ENCODE measurements at regions not wholly inside any gene's neighbourhood (a gene's known extent, or its start where the extent isn't known, plus 50 kb on each side); places are given as distances from the start of the nearest gene placed in this dataset.

- no peak for DNase-seq (ENCODE audit: low read depth in 3 of 3)
Measured at GRCh38 chr13:72244788-72245187, 377.8 kb upstream of the DACH1 start.

DNA sequence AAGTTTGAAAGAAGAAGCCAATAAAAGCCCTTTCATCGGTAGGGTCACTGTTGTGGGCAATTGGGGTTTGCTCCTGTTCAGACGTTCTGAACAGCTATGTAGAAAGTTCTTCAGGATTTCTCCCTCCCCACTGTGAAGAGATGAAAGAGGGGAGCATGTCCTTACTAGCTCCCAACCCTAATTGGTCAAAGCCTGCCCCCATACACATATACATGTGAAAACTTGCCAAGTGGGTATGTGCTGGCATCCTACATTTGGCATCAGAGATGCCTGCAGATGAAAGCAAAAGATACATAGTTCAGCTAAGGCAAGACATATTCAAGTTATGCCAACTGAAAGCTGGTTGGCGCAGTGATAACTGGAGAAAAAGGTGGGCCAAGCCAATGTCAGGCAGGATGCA lies 363.1 kb upstream of the DACH1 start:
- no peak for DNase-seq (ENCODE audit: low read depth in 3 of 3)

GRCh38 chr13:72229067-72229466 lies 362.1 kb upstream of the DACH1 start:
- no peak for DNase-seq (ENCODE audit: low read depth in 3 of 3)

DNA sequence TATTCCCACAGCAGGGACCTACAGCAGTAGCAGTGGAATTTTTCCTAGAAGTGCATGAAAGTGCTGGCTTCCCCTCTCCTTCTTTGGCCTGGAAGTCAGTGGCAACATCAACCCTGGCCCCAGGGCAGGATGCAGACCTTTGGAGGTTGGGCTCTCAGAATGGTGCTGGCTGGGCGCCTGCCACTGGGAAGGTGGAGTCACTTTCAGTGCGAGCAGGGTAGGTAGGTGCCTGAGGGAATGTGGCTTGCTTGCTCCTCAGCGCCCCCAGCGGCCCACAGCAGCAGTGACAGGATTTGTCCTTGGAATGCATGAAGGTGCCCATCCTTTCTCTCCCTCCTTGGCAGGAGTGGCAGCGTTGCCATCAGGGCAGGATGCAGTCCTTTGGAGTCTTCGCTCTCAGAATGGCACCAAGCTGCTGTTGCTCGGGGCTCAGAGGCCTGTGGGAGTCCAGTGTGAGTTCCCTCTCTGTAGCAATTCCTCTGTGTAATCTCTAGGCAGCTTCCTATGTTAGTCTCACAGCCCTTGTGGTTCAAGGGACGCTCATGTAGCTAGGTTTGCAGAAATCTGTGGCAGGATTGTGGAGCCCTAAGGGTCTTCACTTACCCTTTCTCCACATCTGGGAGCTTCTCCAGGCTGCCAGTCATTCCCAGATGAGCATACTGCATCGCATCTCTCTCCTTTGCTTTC lies 354.4 kb upstream of the DACH1 start:
- no peak for DNase-seq (ENCODE audit: low read depth in 3 of 3)

DNA sequence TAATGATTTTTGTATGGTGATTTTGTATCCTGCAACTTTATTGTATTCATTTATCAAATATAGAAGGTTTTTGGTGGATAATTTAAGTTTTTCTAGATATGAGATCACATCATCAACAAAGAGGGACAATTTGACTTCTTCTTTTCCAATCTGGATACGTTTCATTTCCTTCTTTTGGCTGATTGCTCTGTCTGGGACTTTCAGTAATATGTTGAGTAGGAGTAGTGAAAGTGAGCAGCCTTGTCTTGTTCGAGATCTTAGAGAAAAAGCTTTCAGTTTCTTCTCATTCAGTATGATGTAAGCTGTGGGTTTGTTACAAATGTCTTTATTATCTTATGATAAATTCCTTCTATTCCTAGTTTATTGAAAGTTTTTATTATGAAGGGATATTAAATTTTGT lies 352.0 kb upstream of the DACH1 start:
- no peak for DNase-seq (ENCODE audit: low read depth in 3 of 3)

- no peak for DNase-seq (ENCODE audit: low read depth in 3 of 3)
Measured at GRCh38 chr13:72217142-72217541, 350.1 kb upstream of the DACH1 start.

DNA sequence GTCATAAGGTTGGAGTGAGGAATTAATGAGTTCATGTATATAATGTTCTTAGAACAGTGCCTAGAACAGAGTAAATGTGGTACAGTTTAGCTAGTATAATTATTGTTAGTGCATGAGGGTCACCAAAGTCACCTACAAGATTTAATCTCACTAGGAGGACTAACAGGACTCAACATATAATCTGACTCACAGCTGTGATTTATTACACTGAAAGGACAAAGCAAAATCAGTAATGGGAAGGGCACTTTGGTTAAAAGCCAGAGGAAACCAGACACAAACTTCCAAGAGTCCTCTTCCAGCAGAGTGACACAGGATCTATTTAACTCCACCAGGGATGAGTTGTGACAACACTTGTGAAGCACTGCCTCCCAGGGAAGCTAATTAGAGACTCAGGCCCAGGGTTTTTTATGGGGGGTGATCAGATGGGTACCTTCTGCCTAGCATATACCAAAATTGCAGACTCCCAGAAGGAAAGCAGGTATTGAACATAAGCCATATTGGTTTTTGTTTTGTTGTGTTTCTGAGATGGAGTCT lies 341.2 kb upstream of the DACH1 start:
- no peak for DNase-seq (ENCODE audit: low read depth in 3 of 3)

GRCh38 chr13:72205773-72206172 lies 338.8 kb upstream of the DACH1 start:
- DNase-seq (ENCODE audit: low read depth in 3 of 3): no peak

GRCh38 chr13:72204291-72204690 lies 337.3 kb upstream of the DACH1 start:
- DNase-seq (ENCODE audit: low read depth in 3 of 3): no peak

DNA sequence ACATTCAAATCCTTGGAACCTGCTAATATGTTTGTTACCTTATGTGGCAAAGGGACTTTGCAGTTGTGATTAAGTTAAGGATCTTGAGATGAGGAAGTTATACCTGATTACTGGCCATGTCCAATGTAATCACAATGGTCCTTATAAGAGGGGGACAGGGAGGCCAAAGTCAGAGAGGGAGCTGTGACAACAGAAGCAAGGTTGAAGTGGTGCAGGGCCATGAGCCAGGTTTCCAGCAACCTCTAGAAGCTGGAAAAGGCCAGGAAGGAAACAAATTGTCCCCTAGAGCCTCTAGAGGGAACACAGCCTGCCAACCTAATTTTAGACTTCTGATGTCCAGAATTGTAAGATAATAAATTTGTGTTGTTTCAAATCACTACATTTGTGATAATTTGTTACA lies 334.7 kb upstream of the DACH1 start:
- DNase-seq (ENCODE audit: low read depth in 3 of 3): no peak

DNA sequence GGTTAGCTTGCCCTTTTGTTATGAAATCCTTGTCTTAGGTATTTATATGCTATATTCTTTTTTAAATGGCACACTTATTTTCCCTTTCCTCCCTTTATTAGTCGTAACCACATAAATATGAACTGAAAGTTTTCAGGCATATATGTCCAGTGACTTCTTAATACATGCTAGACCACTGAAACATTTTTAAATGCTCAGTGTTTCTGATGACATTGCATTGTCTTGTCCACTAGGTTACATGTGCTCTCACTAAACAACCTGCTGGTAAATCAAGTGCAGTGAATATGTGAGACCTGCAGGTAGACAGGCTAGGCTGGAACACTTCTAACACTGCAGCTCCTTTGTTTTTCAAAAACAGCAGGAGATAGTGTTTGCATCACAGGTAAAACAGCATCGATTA lies 332.6 kb upstream of the DACH1 start:
- DNase-seq (ENCODE audit: low read depth in 3 of 3): no peak

DNA sequence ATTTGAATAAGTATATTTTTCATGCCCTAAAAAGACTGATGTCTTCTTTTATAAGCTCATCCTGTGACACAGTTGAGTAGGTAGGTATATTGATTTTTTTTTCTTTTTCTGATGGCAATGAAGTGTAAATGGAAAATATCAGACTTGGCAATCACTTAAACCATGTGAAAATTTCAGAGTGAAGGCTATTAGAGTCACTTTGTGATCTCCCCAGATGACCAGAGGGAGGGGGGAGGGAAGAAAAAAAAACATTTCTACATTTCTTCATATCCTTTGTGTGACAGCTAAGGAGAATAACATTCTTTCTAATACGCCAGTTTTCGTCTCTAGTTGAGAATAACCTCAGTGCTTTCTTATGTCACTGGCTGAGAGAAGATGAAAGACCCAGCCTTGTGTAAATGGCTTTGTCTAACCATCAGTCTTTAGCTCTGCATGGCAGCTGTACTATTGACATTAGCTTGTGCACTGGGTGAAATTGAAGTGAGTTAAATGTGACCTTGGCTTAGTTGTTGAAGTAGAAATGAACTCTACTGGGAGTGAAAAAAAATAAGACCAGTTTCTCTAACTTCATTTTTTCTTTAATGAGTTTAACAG lies 332.1 kb upstream of the DACH1 start:
- no peak for DNase-seq (ENCODE audit: low read depth in 3 of 3)

DNA sequence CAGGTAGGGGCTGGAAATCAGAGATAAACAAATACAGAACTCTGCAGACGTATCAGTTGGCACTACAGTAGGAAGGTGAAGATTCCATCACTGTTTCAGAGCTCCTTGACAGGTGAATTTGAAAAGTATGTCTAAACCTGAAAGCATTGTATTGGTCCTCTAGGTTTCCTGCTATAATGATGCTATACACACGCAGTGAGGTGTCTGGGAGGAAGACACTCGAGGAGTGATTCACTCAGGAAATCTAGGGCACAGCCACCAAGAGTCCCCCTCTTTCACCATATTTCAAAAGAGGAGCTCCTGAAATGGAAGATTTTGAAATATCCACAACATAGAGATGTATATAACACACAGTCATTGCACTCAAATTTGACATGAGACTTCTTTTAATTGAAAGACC lies 331.0 kb upstream of the DACH1 start:
- no peak for DNase-seq (ENCODE audit: low read depth in 3 of 3)

- DNase-seq (ENCODE audit: low read depth in 3 of 3): no peak
Measured at GRCh38 chr13:72195044-72195704, 328.2 kb upstream of the DACH1 start.

GRCh38 chr13:72194523-72194922 lies 327.5 kb upstream of the DACH1 start:
- DNase-seq (ENCODE audit: low read depth in 3 of 3): no peak

DNA sequence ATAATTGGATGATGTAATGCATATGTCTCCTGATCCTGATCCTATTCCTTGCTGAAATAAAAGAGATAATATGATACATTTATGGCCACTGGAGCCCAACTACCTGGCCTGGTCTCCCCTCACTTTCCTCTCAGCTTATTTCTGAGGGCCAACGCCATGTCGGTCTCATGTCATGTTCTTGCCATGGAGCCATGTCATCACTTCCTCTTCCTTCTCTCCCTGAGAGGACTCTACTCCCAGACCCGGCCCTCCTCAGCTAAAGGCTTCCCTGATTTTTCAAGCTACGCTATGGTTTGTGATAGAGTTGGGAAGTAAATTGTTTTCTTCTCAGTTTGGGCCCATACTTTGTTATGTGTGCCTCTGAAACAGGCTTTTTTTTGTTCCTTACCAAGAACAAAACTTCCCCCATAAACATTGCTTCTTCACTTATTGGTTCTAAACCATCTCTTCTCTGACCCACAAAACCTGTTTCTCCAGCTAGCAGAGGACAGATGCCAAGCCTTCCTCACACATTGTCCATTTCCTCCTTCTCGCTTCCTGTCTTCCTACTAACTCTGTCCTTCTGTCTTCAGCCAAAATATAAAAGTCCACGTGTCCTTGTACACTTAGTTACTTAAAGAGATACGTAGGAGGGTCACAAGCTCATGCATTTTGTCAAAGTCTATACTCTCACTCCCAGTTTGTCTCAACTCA lies 319.9 kb upstream of the DACH1 start:
- DNase-seq (ENCODE audit: low read depth in 3 of 3): no peak

GRCh38 chr13:72185776-72186175 lies 318.8 kb upstream of the DACH1 start:
- DNase-seq (ENCODE audit: low read depth in 3 of 3): no peak

DNA sequence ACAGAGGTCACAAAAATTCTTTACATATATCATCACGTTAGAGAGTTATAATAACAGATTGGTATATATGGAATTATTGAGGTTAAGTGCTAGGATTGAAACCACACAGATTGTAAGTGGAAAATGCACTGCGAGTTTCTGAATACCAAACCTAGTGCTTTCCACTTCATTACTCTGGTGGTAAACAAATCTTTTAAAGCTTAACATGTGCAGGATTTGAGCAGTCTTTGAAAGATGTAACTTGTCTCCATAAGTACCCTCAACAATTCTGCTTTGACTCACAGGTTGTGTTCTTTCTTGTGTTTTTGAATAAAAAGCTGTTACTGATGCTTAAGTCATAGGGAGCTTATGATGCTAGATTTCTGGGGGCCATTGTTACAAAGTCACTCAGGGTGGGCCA lies 314.7 kb upstream of the DACH1 start:
- DNase-seq (ENCODE audit: low read depth in 3 of 3): no peak

DNA sequence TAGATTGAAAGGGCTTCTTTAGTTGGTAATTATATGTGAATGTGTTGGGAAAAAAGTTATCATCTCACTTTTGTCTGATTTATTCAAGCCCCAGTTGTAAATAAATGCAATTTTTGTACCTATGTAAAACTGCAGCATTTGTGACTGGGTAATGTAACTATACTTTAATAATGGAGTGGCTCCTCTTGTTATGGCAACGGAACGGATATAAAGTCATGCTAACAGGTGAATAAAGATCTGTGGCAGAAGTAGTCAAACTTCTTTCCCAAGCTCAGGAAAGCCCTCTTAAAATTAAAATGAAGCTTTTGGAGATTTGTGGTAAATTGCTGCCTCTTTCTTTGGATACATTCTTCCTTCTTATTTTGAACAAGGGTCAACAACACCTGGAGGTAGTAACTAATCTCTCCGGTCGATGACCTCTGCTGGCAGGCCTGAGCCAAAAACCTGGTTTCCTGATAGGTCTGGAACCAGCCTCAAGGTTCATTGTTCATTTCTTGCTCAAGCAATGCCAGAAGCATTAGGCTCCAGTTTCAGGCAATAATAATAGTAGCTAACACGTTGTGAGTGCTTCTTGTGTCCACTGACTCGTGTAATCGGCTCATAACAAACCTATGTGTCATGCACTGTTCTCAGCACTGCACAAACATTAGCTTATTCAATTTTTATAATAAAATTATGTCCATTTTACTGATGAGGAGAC lies 313.4 kb upstream of the DACH1 start:
- DNase-seq (ENCODE audit: low read depth in 3 of 3): no peak

DNA sequence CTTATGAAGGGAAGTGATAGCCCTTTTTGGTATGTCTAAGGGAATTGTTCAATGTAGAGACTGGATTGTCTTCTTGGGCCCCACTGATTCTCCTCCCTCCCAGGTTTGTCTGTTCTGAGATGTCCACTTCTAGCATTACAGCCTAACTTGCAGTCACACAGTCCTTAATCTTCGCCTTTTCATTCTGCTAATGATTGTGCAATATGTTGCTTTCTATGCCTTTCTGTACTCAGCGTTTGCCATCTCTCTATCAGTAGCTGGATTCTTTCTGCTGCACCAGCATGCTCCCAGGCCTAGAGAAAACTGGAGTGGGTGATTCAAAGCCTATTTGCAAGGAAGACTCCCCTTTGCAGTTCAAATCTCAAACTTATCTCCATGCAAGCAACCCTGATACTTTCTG lies 307.5 kb upstream of the DACH1 start:
- no peak for DNase-seq (ENCODE audit: low read depth in 3 of 3)

DNA sequence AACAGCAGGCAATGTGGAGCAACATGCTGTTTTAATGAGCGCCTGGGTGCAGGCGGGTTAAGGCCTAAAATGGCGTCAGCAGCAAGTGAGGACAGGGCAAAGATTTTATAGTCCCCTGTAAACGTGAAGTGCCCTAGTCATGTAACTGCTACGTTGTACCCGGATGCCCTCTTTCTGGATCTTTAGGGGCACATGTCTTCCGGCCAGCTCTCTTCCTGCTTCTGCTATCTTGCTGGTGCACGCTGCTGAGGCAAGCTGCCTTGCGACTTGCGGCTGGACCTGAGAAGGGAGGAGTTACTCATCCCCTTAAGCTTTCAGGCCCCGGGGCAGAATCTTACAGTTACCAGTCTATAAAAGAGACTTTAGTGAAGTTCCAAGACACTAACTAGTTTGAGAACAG lies 303.6 kb upstream of the DACH1 start:
- DNase-seq (ENCODE audit: low read depth in 3 of 3): no peak

All from stimulated activated CD4-positive, alpha-beta T cell treated with anti-CD3 and anti-CD28 coated beads, TNF-alpha, amount 100 ng/mL, for 4 hours (primary cell).